ENCODE measurements at regions not wholly inside any gene's neighbourhood (a gene's known extent, or its start where the extent isn't known, plus 50 kb on each side); places are given as distances from the start of the nearest gene placed in this dataset.

- ChIA-PET POLR2A (ENCODE audit: low non-redundant PET) (no interaction called here), CTCF (interaction anchor here (0.9 to 1.0 kb wide), 2 partner anchors 68 to 166 kb away, joined by 3 to 4 read pairs; no protein-coding TSS in a partner anchor)
- H3K27ac ChIP-seq, result no peak overlapping the region
- DNase-seq (ENCODE audit: low spot score), result peak; percentile 79
- TF ChIP-seq CTCF (conservative IDR thresholded peaks at IDR 0.05; ENCODE audit: low read depth), result peak; percentile 79; the same call in 1 of the 2 replicates
Measured at GRCh38 chr14:22386924-22387775, 201.9 kb downstream of the DAD1 start.

GRCh38 chr14:22384974-22385526, 204.0 kb downstream of the DAD1 start:
- ChIA-PET POLR2A (ENCODE audit: low non-redundant PET) (no interaction called here), CTCF (interaction anchor here (0.5 to 1.2 kb wide), 2 partner anchors 10 to 59 kb away, joined by 3 to 4 read pairs; no protein-coding TSS in a partner anchor)
- no peak for DNase-seq (ENCODE audit: low spot score)
- no peak overlapping the region for H3K27ac ChIP-seq
- no peak for TF ChIP-seq CTCF (conservative IDR thresholded peaks at IDR 0.05; ENCODE audit: low read depth)

- CTCF ChIA-PET, result interaction anchor here (0.5 to 1.7 kb wide), 3 partner anchors 9 to 186 kb away, joined by 4 read pairs; no protein-coding TSS in a partner anchor
- no peak for DNase-seq (ENCODE audit: low spot score)
- POLR2A ChIA-PET (ENCODE audit: low non-redundant PET), result no interaction called here
- no peak for TF ChIP-seq CTCF (conservative IDR thresholded peaks at IDR 0.05; ENCODE audit: low read depth)
- H3K27ac ChIP-seq, result no peak overlapping the region
Measured at GRCh38 chr14:22384167-22384549, 204.9 kb downstream of the DAD1 start.

- no peak for DNase-seq (ENCODE audit: low spot score)
- H3K27ac ChIP-seq, result no peak overlapping the region
- CTCF ChIA-PET, result interaction anchor here (0.5 to 1.7 kb wide), 2 partner anchors 49 to 187 kb away, joined by 4 read pairs; no protein-coding TSS in a partner anchor
- POLR2A ChIA-PET (ENCODE audit: low non-redundant PET), result no interaction called here
- TF ChIP-seq CTCF (conservative IDR thresholded peaks at IDR 0.05; ENCODE audit: low read depth), result no peak
Measured at GRCh38 chr14:22383515-22384166, 205.4 kb downstream of the DAD1 start.

GRCh38 chr14:22382955-22383354, 206.1 kb downstream of the DAD1 start:
- TF ChIP-seq CTCF (conservative IDR thresholded peaks at IDR 0.05; ENCODE audit: low read depth), result no peak
- DNase-seq (ENCODE audit: low spot score), result no peak
- ChIA-PET POLR2A (ENCODE audit: low non-redundant PET) (no interaction called here), CTCF (interaction anchor here (1.7 kb wide), 1 partner anchor 187 kb away, joined by 4 read pairs; no protein-coding TSS in a partner anchor)
- H3K27ac ChIP-seq, result no peak overlapping the region

- ChIA-PET POLR2A (ENCODE audit: low non-redundant PET) (no interaction called here), CTCF (interaction anchor here (0.6 kb wide), 1 partner anchor 156 kb away, joined by 3 read pairs; no protein-coding TSS in a partner anchor)
- no peak for DNase-seq (ENCODE audit: low spot score)
- H3K27ac ChIP-seq, result no peak overlapping the region
- TF ChIP-seq CTCF (conservative IDR thresholded peaks at IDR 0.05; ENCODE audit: low read depth), result no peak
Measured at GRCh38 chr14:22382395-22382794, 206.6 kb downstream of the DAD1 start.
